PC-9 (cell line): ENCODE measurements at regions not wholly inside any gene's neighbourhood (a gene's known extent, or its start where the extent isn't known, plus 50 kb on each side); places are given as distances from the start of the nearest gene placed in this dataset.

Experiments used
- EZH2 ChIP-seq: fragments of 200-600 bp; sonication (generic); IDR thresholded peaks from 2 replicates; pipeline ENCODE4 v1.8.0; 2017; ENCODE audit warnings: antibody characterized with exemption, low read depth
- TF ChIP-seq, protein P1 (sequence below): fragments of 200-600 bp; sonication (generic); conservative IDR thresholded peaks from 2 replicates; pipeline ENCODE4 v1.6.1; 2017; ENCODE audit warnings: mixed run types, antibody characterized with exemption, mild to moderate bottlenecking, moderate library complexity

GRCh38 chr11:21806508-21806907 is 386.4 kb upstream of the ANO5 start:
- TF ChIP-seq, protein P1, sequence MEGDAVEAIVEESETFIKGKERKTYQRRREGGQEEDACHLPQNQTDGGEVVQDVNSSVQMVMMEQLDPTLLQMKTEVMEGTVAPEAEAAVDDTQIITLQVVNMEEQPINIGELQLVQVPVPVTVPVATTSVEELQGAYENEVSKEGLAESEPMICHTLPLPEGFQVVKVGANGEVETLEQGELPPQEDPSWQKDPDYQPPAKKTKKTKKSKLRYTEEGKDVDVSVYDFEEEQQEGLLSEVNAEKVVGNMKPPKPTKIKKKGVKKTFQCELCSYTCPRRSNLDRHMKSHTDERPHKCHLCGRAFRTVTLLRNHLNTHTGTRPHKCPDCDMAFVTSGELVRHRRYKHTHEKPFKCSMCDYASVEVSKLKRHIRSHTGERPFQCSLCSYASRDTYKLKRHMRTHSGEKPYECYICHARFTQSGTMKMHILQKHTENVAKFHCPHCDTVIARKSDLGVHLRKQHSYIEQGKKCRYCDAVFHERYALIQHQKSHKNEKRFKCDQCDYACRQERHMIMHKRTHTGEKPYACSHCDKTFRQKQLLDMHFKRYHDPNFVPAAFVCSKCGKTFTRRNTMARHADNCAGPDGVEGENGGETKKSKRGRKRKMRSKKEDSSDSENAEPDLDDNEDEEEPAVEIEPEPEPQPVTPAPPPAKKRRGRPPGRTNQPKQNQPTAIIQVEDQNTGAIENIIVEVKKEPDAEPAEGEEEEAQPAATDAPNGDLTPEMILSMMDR = no peak
- no peak for TF ChIP-seq EZH2
